Activated CD4-positive, alpha-beta memory T cell treated with anti-CD3 and anti-CD28 coated beads for 36 hours (primary cell): ENCODE measurements at regions not wholly inside any gene's neighbourhood (a gene's known extent, or its start where the extent isn't known, plus 50 kb on each side); places are given as distances from the start of the nearest gene placed in this dataset.

Source experiments
- CTCF ChIA-PET: fragments of 350-600 bp; sonication (Branson Sonifier 250); formaldehyde crosslinking; loops from one replicate; lab custom pipeline; 2021; ENCODE audit warnings: antibody characterized with exemption, inconsistent platforms; lab: Charles Lee
- POLR2A ChIA-PET: fragments of 350-600 bp; sonication (Branson Sonifier 250); formaldehyde crosslinking; loops from one replicate; lab custom pipeline; 2021; ENCODE audit warnings: antibody characterized with exemption; lab: Charles Lee
- DNase-seq: peaks from one replicate; pipeline ENCODE4 v3.0.0-alpha.2; 2020
- H3K27ac Mint-ChIP-seq: one replicate; pipeline ENCODE4 v1.8.0; 2021; ENCODE audit warnings: mixed read lengths
- H3K27me3 Mint-ChIP-seq: one replicate; pipeline ENCODE4 v1.8.0; 2021; ENCODE audit warnings: mixed read lengths
- H3K36me3 Mint-ChIP-seq: one replicate; pipeline ENCODE4 v1.8.0; 2021; ENCODE audit warnings: mixed read lengths
- H3K4me1 Mint-ChIP-seq: one replicate; pipeline ENCODE4 v1.8.0; 2021; ENCODE audit warnings: low read depth, mixed read lengths
- H3K4me3 Mint-ChIP-seq: one replicate; pipeline ENCODE4 v1.8.0; 2021; ENCODE audit warnings: mild to moderate bottlenecking, mixed read lengths
- H3K9me3 Mint-ChIP-seq: one replicate; pipeline ENCODE4 v1.8.0; 2021; ENCODE audit warnings: mixed read lengths
- intact Hi-C: fragments of 100-400 bp; cut with micrococcal nuclease; formaldehyde crosslinking; loops from one replicate; pipeline ENCODE4 v1.15.1; 2023

DNA sequence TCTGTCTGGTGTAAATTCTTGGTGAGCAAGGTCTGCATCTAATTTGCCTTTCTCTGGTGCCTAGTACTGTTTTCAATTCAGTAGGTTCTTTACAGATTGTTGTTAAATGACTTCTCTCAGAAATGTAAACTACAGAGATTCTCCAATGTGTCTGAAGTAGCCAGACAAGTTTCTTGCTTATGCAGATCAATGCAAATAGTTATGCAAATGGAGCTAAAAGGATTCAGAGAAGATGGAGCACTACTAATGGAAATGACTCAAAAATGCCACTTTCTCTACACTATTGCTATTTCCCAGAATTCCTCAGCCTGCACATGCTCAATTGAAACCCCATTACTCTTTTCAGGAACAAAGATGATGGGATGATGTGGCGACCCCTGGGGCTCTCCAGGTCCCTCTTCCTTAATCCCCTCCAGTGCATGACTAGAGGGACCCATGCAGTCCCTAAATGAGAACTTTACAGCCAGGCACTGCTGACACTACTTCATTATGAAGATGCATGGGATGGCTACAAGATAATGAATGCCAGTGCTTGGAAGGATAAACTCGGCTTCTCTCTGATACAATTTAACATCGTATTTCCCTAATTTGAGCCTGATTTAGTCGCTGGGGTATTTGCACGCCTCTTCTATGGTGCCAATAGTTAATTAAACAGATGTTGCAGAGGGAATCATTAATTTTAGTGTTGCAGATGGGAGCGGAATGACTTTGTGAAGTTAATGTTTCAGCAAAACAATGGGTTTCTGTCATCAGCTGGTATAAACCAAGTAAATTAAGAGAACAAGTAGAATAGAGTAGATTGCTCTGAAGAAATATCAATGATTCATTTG lies 753.2 kb downstream of the TLR4 start:
- no peak overlapping the region for H3K27ac Mint-ChIP-seq
- no peaks in the 10 kb centered on the region for H3K27me3 Mint-ChIP-seq
- ChIA-PET POLR2A (no interaction called here), CTCF (no interaction called here)
- H3K36me3 Mint-ChIP-seq: no peaks in the 10 kb centered on the region
- H3K4me3 Mint-ChIP-seq: no peak overlapping the region
- H3K9me3 Mint-ChIP-seq: peaks cover 10% of the 10 kb centered on the region
- no peaks in the 10 kb centered on the region for H3K4me1 Mint-ChIP-seq
- intact Hi-C loops: no loop called here
- no peak for DNase-seq

GRCh38 chr9:118459913-118460312 lies 755.7 kb downstream of the TLR4 start:
- Mint-ChIP-seq H3K9me3 (peaks cover 3% of the 10 kb centered on the region), H3K27ac (no peak overlapping the region), H3K36me3 (no peaks in the 10 kb centered on the region), H3K4me3 (no peak overlapping the region), H3K27me3 (no peaks in the 10 kb centered on the region), H3K4me1 (no peaks in the 10 kb centered on the region)
- POLR2A ChIA-PET: no interaction called here
- DNase-seq: no peak
- intact Hi-C loops: no loop called here
- CTCF ChIA-PET: no interaction called here

DNA sequence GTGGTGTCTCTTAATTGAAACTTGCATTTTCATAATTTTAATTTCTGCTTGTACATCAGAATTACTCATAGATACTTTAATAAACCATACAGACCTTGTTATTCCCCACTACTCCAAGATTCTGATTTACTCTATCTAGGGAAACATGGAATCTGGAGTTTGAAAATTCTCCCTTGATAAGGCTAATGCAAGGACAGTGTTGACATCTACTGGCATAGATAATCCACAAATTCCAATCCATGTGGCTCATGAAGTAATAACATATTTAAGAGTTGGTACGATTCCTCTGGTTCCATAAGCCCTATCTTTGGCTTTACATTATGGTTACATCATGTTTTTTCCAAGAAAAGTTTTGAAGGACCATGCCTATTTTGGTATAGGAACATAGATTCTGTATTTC lies 759.2 kb downstream of the TLR4 start:
- intact Hi-C loops: no loop called here
- H3K27ac Mint-ChIP-seq: no peak overlapping the region
- no peak for DNase-seq
- POLR2A ChIA-PET: no interaction called here
- CTCF ChIA-PET: no interaction called here
- no peaks in the 10 kb centered on the region for H3K4me1 Mint-ChIP-seq
- no peaks in the 10 kb centered on the region for H3K36me3 Mint-ChIP-seq
- no peaks in the 10 kb centered on the region for H3K27me3 Mint-ChIP-seq
- H3K4me3 Mint-ChIP-seq: no peak overlapping the region
- peaks cover 3% of the 10 kb centered on the region for H3K9me3 Mint-ChIP-seq

DNA sequence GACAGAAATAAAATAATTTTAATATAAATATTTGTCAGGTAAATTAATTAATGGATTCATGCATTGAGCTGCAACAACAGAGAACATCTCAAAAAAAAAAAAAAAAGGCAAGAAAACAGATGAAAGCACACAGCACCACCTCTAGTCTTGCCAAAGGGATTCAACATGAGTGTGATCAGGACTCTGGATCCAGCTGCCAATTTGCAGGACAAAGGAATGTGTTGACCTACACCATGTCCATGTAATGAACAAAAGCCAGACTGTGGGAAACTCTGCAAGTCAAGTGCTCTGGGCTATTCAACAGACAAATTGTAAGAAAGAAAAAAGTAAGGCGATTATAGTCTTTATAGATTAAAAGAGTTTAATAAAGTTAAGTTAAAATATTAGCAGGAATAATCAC lies 769.3 kb downstream of the TLR4 start:
- ChIA-PET CTCF (no interaction called here), POLR2A (no interaction called here)
- Mint-ChIP-seq H3K36me3 (no peaks in the 10 kb centered on the region), H3K4me1 (no peaks in the 10 kb centered on the region), H3K27me3 (no peaks in the 10 kb centered on the region), H3K9me3 (peaks cover 5% of the 10 kb centered on the region), H3K4me3 (no peak overlapping the region), H3K27ac (no peak overlapping the region)
- DNase-seq: no peak
- intact Hi-C loops: no loop called here

- H3K27ac Mint-ChIP-seq: no peak overlapping the region
- POLR2A ChIA-PET: no interaction called here
- CTCF ChIA-PET: interaction anchor here (1.0 kb wide), 1 partner anchor 18 kb away, joined by 3 read pairs; no protein-coding TSS in a partner anchor
Measured at GRCh38 chr9:118478752-118479151, 774.5 kb downstream of the TLR4 start.

DNA sequence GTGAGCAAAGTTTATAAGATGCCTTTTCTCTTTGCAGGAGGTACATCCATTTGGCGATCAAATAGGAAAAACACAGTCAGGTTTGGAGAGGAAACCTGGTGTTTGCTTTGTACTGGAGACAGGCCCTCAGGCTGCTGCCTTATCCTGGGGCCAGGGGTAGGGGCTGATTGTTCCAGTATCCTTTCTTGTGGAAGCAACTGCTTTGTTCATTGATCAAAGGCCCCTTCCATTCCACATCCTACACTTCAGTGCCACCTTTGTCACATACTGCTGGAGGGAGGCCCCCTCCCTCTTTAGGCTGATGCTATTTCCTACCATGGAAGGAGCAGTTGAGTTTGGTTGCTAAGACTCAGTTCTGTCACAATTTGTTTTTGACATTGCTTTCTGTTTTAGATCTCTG lies 778.1 kb downstream of the TLR4 start:
- intact Hi-C loops: no loop called here
- H3K4me3 Mint-ChIP-seq: no peak overlapping the region
- no peaks in the 10 kb centered on the region for H3K27me3 Mint-ChIP-seq

More at GRCh38 chr9:118478752-118479151, 774.5 kb downstream of the TLR4 start:
- H3K4me1 Mint-ChIP-seq: no peaks in the 10 kb centered on the region
- peaks cover 2% of the 10 kb centered on the region for H3K9me3 Mint-ChIP-seq
- DNase-seq: no peak
- intact Hi-C loops: no loop called here
- no peaks in the 10 kb centered on the region for H3K27me3 Mint-ChIP-seq
- H3K36me3 Mint-ChIP-seq: no peaks in the 10 kb centered on the region
- H3K4me3 Mint-ChIP-seq: no peak overlapping the region

DNA sequence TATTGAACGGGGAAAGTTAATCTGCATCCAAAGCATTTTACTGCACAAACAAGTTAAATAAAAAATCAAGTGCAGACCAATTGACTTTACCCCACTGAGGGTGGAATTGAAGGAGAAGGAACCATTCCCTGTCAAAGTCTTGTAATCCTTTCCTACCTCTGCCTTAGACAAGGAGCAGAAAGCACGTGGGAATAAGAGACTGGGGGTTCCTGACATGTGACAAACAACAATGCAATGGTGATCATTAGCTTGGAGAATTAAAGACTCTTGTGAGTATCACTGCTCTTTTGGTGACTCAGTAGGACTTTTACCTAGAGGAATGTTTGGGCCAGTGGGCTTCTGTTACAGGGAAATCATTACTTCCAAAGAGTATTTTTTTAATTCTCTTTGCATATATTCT lies 779.5 kb downstream of the TLR4 start:
- Mint-ChIP-seq H3K4me3 (no peak overlapping the region), H3K27ac (no peak overlapping the region)
- CTCF ChIA-PET: no interaction called here

More for the DNA sequence above, 778.1 kb downstream of the TLR4 start:
- Mint-ChIP-seq H3K9me3 (peaks cover 2% of the 10 kb centered on the region), H3K36me3 (no peaks in the 10 kb centered on the region), H3K4me1 (no peaks in the 10 kb centered on the region), H3K27ac (no peak overlapping the region)
- ChIA-PET CTCF (no interaction called here), POLR2A (no interaction called here)
- DNase-seq: no peak

DNA sequence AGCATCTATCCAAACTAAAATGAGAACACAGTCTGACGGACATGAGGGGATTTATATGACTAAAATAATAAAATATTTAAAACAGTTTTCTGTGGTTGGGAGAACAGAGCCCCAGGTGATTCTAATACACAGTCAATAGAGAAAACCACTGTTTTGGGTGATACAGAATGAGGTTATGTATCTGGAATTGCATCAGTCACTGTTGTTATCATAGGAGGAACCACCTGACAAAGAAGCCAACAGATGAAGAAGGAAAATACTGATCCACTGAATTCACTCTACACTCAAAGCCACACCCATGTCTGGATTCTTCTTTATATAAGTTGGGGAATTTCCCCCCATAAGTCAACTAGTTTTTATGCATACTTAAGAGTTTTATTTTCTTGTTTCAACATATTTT lies 799.0 kb downstream of the TLR4 start:
- CTCF ChIA-PET: no interaction called here
- no peak overlapping the region for H3K27ac Mint-ChIP-seq
- intact Hi-C loops: no loop called here
- no peaks in the 10 kb centered on the region for H3K36me3 Mint-ChIP-seq
- H3K27me3 Mint-ChIP-seq: no peaks in the 10 kb centered on the region
- POLR2A ChIA-PET: no interaction called here
- H3K4me3 Mint-ChIP-seq: no peak overlapping the region
- H3K4me1 Mint-ChIP-seq: no peaks in the 10 kb centered on the region
- peaks cover 17% of the 10 kb centered on the region for H3K9me3 Mint-ChIP-seq
- no peak for DNase-seq

More for the DNA sequence above, 779.5 kb downstream of the TLR4 start:
- Mint-ChIP-seq H3K27me3 (no peaks in the 10 kb centered on the region), H3K9me3 (peaks cover 2% of the 10 kb centered on the region), H3K36me3 (no peaks in the 10 kb centered on the region), H3K4me1 (no peaks in the 10 kb centered on the region)
- intact Hi-C loops: no loop called here
- DNase-seq: no peak
- POLR2A ChIA-PET: no interaction called here

GRCh38 chr9:118510711-118511110 lies 806.5 kb downstream of the TLR4 start:
- DNase-seq: no peak
- Mint-ChIP-seq H3K27me3 (no peaks in the 10 kb centered on the region), H3K36me3 (no peaks in the 10 kb centered on the region), H3K27ac (no peak overlapping the region), H3K9me3 (peaks cover 10% of the 10 kb centered on the region), H3K4me1 (no peaks in the 10 kb centered on the region), H3K4me3 (no peak overlapping the region)
- POLR2A ChIA-PET: no interaction called here
- intact Hi-C loops: no loop called here
- CTCF ChIA-PET: no interaction called here

DNA sequence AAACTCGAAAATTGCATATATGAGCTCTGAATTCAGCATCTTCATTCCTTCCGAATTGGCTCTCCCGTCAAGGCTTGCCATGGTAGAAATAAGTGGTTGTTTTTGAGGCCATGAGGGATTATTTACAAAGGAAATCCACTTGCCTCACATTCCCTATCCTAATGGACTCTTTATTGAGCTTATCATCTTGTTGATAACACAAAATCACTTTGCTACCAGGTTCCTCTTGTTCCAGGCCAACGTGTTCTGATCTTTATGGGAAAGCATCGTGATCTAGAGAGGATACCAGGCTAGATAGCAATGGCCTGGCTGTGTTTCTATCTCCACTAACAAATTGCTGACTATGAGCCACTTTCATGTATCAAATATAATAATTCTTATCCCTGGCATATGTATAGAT lies 811.7 kb downstream of the TLR4 start:
- Mint-ChIP-seq H3K27me3 (no peaks in the 10 kb centered on the region), H3K9me3 (peaks cover 3% of the 10 kb centered on the region), H3K4me3 (no peak overlapping the region), H3K27ac (no peak overlapping the region), H3K4me1 (no peaks in the 10 kb centered on the region), H3K36me3 (no peaks in the 10 kb centered on the region)
- no peak for DNase-seq
- intact Hi-C loops: no loop called here
- POLR2A ChIA-PET: no interaction called here
- CTCF ChIA-PET: no interaction called here

DNA sequence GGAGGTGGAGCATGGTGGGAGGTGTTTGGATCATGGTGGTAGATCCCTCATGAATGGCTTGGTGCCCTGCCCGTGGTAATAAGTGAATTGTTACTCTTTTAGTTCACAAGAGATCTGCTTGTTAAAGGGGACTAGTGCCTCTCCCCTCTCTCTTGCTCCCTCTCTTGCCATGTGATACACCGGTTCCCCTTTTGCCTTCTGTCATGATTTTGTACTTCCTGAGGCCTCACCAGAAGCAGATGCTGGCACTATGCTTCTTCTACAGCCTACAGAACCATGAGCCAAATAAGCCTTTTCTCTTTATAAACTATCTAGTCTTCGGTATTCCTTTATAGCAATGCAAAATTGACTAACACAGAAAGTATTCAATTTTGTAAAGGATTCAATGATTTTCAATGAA lies 817.1 kb downstream of the TLR4 start:
- CTCF ChIA-PET: no interaction called here
- intact Hi-C loops: no loop called here

DNA sequence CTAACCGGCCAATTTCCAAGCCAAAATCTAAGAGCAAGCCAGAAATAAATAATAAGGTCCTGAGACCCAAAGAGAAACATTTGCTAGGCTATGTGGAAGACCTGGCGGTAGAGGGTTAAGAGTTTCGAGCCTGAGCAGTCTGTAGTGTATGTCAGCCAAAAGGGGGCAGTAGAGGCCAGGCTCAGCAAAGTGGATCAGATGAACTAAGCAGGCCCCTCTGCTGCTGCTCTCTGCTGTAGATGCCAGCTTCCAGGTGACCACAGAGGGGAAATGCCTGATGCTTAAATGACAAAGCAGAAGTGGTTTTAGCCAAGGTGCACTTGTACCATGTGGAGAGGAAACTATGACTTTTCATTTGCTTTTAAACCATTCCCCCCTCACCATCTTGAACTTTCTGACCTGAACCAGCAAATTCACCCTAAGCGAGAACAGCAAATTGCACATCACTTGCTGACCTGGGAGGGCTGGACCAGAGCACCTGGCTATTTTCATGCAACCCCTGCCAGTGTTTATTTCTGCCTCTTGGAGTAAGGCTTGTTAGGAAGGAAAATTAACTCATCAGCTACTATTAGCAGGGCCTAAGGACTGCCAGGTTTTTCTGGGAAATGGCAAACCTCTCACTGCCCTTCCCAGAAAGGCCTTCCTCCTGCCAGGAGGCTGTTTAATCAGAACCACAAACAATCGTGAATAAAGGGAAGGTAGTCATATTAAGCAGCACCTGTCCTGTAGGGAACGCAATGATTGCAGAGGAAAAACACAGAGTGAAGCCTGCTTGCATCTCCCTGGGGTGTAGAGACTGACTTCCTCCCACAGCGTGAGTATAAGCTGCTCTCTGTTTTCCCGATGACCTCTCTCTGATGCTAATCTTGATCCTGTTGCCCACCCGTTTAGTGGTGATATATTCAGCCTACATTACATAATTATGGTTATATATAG lies 818.2 kb downstream of the TLR4 start:
- CTCF ChIA-PET: no interaction called here
- Mint-ChIP-seq H3K36me3 (no peaks in the 10 kb centered on the region), H3K4me3 (no peak overlapping the region), H3K27ac (no peak overlapping the region), H3K9me3 (no peaks in the 10 kb centered on the region), H3K4me1 (no peaks in the 10 kb centered on the region), H3K27me3 (no peaks in the 10 kb centered on the region)
- peak; percentile 19 for DNase-seq
- POLR2A ChIA-PET: no interaction called here
- intact Hi-C loops: no loop called here

More for the DNA sequence above, 817.1 kb downstream of the TLR4 start:
- POLR2A ChIA-PET: no interaction called here
- H3K27ac Mint-ChIP-seq: no peak overlapping the region
- no peaks in the 10 kb centered on the region for H3K9me3 Mint-ChIP-seq
- H3K36me3 Mint-ChIP-seq: no peaks in the 10 kb centered on the region
- H3K4me3 Mint-ChIP-seq: no peak overlapping the region
- no peaks in the 10 kb centered on the region for H3K4me1 Mint-ChIP-seq
- DNase-seq: no peak
- no peaks in the 10 kb centered on the region for H3K27me3 Mint-ChIP-seq
